ENCODE measurements at regions not wholly inside any gene's neighbourhood (a gene's known extent, or its start where the extent isn't known, plus 50 kb on each side); places are given as distances from the start of the nearest gene placed in this dataset.

DNA sequence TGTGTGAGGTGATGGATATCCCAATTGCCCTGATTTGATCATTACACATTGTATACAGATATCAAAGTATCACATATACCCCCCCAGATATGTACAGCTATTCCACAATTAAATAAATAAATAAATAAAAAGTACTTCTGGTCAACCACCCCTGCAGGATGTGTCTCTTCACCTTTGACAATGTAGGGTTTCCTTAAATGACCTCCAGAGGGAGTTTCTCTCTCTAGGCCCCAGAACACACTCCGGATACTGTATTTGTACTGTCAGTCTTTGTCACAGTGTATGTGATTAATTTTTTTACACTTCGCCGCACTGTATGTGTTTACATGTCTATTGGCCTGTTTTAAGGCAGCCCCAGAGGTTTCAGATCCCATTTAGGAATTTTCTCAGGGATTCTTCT is 123.6 kb downstream of the ADCYAP1R1 start:
- no peak for DNase-seq (ENCODE audit: low read depth in 2 of 2)

DNA sequence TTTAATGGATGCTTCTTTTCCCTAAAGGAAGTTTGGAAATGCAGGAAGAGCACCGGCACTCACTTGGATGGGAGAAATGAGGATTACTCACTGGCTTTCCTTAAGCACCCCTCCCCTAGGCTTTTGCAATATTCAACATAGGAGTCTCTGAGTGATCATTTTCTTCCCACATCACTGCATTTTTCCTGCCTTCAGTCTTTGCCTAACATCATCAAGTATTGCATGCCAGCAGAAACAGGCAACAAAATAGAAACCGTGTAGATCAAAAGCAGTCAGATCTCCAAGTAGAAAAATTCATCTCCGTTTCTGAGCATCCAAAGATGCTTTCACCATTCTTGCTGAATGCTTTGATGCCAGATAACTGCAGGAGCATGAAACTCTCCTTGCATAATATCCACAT is 119.9 kb downstream of the ADCYAP1R1 start:
- DNase-seq (ENCODE audit: low read depth in 2 of 2), result no peak

DNA sequence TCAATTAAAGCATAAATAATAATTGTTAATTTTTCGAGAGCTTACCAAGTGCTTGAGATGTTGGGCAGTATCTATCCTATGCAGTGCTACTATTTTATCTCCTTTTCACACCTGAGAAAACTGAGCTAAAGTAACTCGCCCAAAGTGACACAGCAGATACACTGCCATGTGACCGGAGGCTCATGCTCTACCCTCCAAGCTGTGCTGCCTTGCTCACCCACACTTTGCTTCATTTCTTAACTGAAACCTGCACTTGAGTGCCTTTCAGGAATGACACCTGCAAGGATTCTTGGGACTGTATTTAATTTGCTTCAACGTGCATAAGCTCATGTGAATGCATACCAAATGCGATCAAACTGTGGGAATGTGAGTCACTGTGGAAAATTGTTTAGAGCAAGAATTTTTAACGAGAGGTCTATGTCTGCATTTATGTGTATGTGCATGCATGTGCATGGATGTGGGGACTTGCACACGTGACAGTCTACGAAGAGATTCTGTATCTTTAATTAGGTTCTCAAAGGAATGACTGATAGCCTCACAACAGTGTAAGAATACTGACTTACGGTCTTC is 119.2 kb downstream of the ADCYAP1R1 start:
- no peak for DNase-seq (ENCODE audit: low read depth in 2 of 2)
